Activated T-helper 2 cell treated with anti-CD3 and anti-CD28 coated beads, Interferon-gamma antibody, Interleukin-2, Interleukin-4, amounts not matched to agents 10 μg/mL and 5 μg/mL and 100 μg/mL, durations not matched to agents 14 hours and 24 hours and 36 hours (primary cell): ENCODE measurements at regions not wholly inside any gene's neighbourhood (a gene's known extent, or its start where the extent isn't known, plus 50 kb on each side); places are given as distances from the start of the nearest gene placed in this dataset.

ENCODE experiments used
- DNase-seq: peaks from one replicate; pipeline ENCODE4 v3.0.0; 2021; ENCODE audit warnings: low spot score
- H3K27ac Mint-ChIP-seq: one replicate; pipeline ENCODE4 v1.8.0; 2021; ENCODE audit warnings: mixed read lengths
- H3K27me3 Mint-ChIP-seq: one replicate; pipeline ENCODE4 v1.8.0; 2021; ENCODE audit warnings: low read depth, mixed read lengths
- H3K36me3 Mint-ChIP-seq: one replicate; pipeline ENCODE4 v1.8.0; 2021; ENCODE audit warnings: low read depth, mixed read lengths
- H3K4me1 Mint-ChIP-seq: one replicate; pipeline ENCODE4 v1.8.0; 2021; ENCODE audit warnings: low read depth, mixed read lengths
- H3K4me3 Mint-ChIP-seq: one replicate; pipeline ENCODE4 v1.8.0; 2021; ENCODE audit warnings: low read depth, mild to moderate bottlenecking, moderate library complexity, mixed read lengths
- H3K9me3 Mint-ChIP-seq: one replicate; pipeline ENCODE4 v1.8.0; 2021; ENCODE audit warnings: mixed read lengths
- intact Hi-C: fragments of 100-400 bp; cut with micrococcal nuclease; formaldehyde crosslinking; loops from one replicate; pipeline ENCODE4 v1.15.1; 2023

DNA sequence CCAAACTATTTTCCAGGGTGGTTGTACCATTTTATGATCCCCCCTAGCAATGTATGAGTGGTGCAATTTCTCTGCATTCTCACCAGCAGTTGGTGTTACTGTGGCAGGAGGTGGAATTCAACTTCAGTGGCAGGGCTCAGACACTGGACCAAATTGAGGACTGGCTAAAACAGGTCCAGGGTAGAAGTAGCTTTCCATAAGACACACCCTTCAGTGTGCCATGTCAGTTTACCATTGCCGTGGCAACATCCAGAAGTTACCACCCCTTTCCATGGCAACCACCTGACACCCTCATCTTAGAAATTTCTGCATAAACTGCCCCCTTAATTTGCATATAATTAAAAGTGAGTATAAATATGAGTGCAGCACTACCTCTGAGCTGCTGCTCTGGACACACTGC, 180.7 kb upstream of the GGTLC1 start:
- no peaks in the 10 kb centered on the region for H3K36me3 Mint-ChIP-seq
- no peaks in the 10 kb centered on the region for H3K4me1 Mint-ChIP-seq
- peaks cover 16% of the 10 kb centered on the region for H3K9me3 Mint-ChIP-seq
- no peak overlapping the region for H3K27ac Mint-ChIP-seq
- H3K27me3 Mint-ChIP-seq, result peaks cover 20% of the 10 kb centered on the region
- intact Hi-C loops, result loop anchor here (10.0 kb wide), 2 partner anchors 174 to 284 kb away; no protein-coding TSS in a partner anchor
- DNase-seq, result no peak
- H3K4me3 Mint-ChIP-seq, result no peak overlapping the region

DNA sequence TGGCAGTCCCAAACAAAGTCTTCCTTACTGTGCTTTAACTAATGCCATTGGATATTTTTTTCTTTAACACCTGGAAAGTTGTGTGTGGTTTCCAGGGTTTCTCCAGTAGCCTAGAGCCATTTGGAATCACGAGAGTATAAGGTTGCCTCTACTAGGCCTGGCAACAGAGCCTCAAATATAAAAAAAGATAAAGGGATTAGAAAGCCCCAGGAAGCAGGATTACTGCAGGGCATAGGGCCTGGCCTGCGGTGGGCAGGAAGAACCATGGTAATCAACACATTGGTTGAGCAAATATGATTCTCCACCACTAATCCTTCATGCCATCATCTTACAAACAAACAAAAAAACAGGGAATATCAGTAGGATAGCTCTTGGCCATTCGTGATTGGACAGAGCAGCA, 177.8 kb upstream of the GGTLC1 start:
- Mint-ChIP-seq H3K36me3 (no peaks in the 10 kb centered on the region), H3K4me1 (peaks cover 3% of the 10 kb centered on the region), H3K9me3 (peaks cover 1% of the 10 kb centered on the region), H3K27ac (no peak overlapping the region), H3K27me3 (peaks cover 7% of the 10 kb centered on the region), H3K4me3 (no peak overlapping the region)
- no peak for DNase-seq
- intact Hi-C loops, result loop anchor here (10.0 kb wide), 2 partner anchors 172 to 282 kb away; no protein-coding TSS in a partner anchor

DNA sequence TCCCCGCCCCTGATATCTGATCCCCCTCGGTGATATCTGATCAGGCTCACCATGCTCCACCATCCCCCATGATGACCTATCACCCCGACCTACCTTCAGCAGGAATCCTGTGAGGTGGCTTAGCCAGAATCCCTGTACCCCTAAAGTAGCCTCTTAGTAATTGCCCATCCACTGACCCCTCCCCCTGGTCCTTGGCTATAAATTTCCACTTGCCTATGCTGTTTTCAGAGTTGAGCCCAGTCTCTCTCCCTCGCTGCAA, 177.5 kb upstream of the GGTLC1 start:
- H3K4me3 Mint-ChIP-seq, result no peak overlapping the region
- no peak for DNase-seq

DNA sequence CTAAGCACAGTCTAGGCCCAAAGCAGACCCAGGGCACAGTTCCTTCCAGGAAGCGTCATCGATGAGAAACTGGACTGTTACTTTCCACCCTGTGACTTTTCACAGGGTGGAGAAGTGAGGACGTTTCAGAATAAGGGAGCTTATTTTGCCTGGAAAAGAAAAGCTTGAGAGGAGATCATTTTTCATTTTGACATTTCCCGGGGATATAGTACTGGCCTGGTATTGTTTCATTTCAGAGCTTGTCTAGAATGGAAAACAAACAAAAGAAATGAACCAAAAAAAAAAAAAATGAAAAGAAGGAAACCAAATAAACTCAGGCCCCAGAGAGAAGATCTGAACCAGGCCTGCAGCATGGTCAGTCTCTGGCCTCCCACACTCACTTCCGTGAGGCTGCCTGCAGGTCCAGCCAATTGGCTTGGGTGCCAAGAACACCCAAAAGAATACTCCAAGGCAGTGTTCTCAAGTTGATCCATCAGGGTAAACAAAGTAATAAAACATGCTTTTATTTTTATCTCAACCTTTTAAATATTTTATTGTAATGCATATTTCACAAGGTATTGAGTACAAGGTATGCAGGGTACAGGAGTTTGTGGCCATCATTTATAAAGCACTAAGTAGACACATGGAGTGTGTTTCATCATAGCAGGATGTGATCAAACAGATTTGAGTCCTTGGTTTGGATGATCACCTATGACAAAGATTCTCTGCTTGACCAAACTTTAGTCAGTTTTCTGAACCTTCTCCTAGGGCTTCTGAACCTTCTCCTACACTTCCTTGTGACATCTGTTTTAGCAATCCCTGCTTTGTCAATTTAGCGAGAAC, 176.9 kb upstream of the GGTLC1 start:
- Mint-ChIP-seq H3K4me1 (peaks cover 3% of the 10 kb centered on the region), H3K27me3 (no peaks in the 10 kb centered on the region), H3K36me3 (no peaks in the 10 kb centered on the region), H3K4me3 (no peak overlapping the region), H3K9me3 (no peaks in the 10 kb centered on the region), H3K27ac (no peak overlapping the region)
- intact Hi-C loops, result loop anchor here (10.0 kb wide), 2 partner anchors 171 to 281 kb away; no protein-coding TSS in a partner anchor
- no peak for DNase-seq

More for the DNA sequence above, 177.5 kb upstream of the GGTLC1 start:
- H3K9me3 Mint-ChIP-seq, result no peaks in the 10 kb centered on the region
- peaks cover 3% of the 10 kb centered on the region for H3K4me1 Mint-ChIP-seq
- H3K36me3 Mint-ChIP-seq, result no peaks in the 10 kb centered on the region
- intact Hi-C loops, result loop anchor here (10.0 kb wide), 2 partner anchors 171 to 281 kb away; no protein-coding TSS in a partner anchor
- H3K27me3 Mint-ChIP-seq, result peaks cover 4% of the 10 kb centered on the region
- no peak overlapping the region for H3K27ac Mint-ChIP-seq

DNA sequence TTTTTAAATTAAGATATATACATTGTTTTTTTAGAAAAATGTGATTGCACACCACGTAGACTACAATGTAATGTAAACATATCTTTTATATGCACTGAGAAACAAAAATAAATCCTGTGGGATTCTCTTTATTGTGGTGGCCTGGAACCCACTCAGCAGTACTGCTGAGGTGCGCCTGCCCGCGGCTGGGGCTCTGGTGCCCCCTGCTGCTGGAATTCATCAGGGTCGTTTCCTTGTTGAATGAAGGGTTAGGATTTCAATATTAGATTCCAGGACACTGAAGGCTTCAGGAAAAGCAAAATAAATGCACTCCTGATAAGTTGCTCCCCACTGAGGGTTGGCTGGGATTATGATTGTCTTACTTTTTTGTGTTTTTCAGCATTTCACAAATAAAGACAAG, 175.8 kb upstream of the GGTLC1 start:
- intact Hi-C loops, result loop anchor here (5.0 to 10.0 kb wide), 3 partner anchors 62 to 280 kb away; no protein-coding TSS in a partner anchor
- no peak for DNase-seq
- Mint-ChIP-seq H3K9me3 (no peaks in the 10 kb centered on the region), H3K36me3 (no peaks in the 10 kb centered on the region), H3K27ac (no peak overlapping the region), H3K27me3 (no peaks in the 10 kb centered on the region), H3K4me3 (no peak overlapping the region), H3K4me1 (peaks cover 3% of the 10 kb centered on the region)

DNA sequence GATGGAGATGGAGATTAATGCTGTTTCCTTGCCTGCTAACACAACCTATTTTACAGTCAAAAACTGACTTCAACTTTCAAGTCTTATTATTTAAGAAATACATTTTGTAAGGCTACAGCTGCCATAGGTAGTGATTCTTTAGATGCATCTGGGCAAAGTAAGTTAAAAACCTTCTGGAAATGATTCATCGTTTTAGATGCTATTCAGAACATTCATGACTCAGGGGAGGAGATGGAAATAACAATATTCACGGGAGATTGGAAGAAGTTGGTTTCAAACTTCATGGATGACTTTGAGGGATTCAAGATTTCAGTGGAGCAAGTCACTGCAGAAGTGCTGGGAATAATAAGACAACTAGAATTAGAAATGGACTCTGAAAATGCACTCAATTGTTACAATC, 174.9 kb upstream of the GGTLC1 start:
- Mint-ChIP-seq H3K4me3 (no peak overlapping the region), H3K4me1 (peaks cover 3% of the 10 kb centered on the region), H3K9me3 (no peaks in the 10 kb centered on the region), H3K27me3 (no peaks in the 10 kb centered on the region), H3K36me3 (no peaks in the 10 kb centered on the region), H3K27ac (no peak overlapping the region)
- DNase-seq, result no peak
- intact Hi-C loops, result loop anchor here (5.0 to 10.0 kb wide), 3 partner anchors 61 to 279 kb away; no protein-coding TSS in a partner anchor

DNA sequence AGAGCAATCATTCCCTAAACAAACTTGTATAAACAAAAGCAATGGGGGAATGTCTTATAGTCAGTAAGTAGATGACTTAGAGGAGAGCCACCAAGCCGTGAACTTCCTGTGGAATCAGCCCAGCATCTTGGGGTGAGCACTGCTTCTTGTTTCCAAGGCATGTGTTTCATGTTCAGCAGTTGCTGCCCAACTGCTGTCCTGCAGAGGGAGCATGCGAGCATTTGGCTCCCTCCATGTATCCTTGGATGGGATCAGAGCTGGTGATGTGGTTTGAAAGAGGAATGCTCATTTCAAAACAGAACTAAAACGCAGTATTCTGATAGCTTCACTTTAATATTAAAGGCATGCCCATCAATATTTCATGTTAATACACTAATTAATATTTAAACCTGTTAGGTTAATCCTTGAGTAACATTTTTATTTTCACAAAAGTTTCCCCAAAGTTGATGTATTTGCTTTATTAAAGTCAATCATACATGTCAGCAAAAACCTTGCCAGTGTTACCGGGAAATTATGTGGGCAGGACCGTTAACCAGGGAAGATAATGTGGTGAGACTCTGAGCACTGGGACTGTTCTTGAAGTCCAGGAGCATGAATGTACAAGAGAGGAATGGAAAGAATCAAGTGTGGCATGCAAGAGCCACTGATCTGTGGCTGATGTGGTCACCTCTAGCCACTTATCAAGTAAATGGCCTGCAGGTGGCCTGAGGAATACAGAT, 172.1 kb upstream of the GGTLC1 start:
- intact Hi-C loops, result loop anchor here (5.0 to 10.0 kb wide), 3 partner anchors 58 to 276 kb away; no protein-coding TSS in a partner anchor
- Mint-ChIP-seq H3K27me3 (no peaks in the 10 kb centered on the region), H3K27ac (no peak overlapping the region), H3K9me3 (no peaks in the 10 kb centered on the region), H3K36me3 (no peaks in the 10 kb centered on the region), H3K4me1 (peaks cover 9% of the 10 kb centered on the region), H3K4me3 (no peak overlapping the region)
- no peak for DNase-seq

DNA sequence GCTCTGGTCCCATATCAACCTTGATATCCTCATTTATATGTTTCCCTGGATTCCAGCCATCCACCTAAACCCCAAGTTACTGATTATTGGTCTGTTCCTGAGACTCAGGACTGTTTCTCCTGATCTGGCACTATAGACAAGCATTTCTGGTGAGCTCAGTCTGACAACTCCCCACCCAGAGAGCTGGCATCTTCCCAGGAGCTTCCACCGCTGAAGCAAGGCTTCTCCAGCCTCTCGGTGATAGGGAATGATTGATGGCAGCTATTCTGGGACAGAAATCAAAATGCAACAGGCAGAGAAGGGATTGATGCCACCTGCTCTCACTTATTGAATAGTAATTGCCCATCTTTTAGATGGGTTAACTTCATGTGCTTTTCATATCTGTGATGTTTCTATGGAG, 169.7 kb upstream of the GGTLC1 start:
- no peaks in the 10 kb centered on the region for H3K9me3 Mint-ChIP-seq
- H3K4me1 Mint-ChIP-seq, result peaks cover 6% of the 10 kb centered on the region
- H3K4me3 Mint-ChIP-seq, result no peak overlapping the region
- intact Hi-C loops, result no loop called here
- no peak overlapping the region for H3K27ac Mint-ChIP-seq
- no peaks in the 10 kb centered on the region for H3K36me3 Mint-ChIP-seq
- peaks cover 8% of the 10 kb centered on the region for H3K27me3 Mint-ChIP-seq
- no peak for DNase-seq

DNA sequence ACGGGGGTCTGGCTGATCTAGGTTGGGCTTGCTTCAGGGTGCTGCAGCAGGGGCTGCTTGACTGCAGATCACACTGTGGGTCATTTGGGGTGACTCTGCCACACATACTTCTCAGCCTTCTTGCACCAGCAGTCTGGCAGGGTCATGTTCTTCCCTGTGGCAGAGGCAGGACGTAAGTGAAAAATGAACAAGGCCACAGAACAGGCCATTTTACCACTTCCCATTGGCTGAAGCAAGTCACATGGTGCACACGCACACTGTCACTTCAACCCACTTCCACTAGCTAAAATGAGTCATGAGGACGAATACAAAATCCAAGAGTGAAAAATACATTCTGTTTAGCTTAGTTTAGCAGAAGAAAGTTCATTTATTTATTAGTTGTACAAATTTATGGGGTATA, 168.6 kb upstream of the GGTLC1 start:
- no peak for DNase-seq
- peaks cover 6% of the 10 kb centered on the region for H3K4me1 Mint-ChIP-seq
- intact Hi-C loops, result no loop called here
- H3K4me3 Mint-ChIP-seq, result no peak overlapping the region
- no peak overlapping the region for H3K27ac Mint-ChIP-seq
- H3K9me3 Mint-ChIP-seq, result no peaks in the 10 kb centered on the region
- H3K36me3 Mint-ChIP-seq, result no peaks in the 10 kb centered on the region
- H3K27me3 Mint-ChIP-seq, result peaks cover 8% of the 10 kb centered on the region

DNA sequence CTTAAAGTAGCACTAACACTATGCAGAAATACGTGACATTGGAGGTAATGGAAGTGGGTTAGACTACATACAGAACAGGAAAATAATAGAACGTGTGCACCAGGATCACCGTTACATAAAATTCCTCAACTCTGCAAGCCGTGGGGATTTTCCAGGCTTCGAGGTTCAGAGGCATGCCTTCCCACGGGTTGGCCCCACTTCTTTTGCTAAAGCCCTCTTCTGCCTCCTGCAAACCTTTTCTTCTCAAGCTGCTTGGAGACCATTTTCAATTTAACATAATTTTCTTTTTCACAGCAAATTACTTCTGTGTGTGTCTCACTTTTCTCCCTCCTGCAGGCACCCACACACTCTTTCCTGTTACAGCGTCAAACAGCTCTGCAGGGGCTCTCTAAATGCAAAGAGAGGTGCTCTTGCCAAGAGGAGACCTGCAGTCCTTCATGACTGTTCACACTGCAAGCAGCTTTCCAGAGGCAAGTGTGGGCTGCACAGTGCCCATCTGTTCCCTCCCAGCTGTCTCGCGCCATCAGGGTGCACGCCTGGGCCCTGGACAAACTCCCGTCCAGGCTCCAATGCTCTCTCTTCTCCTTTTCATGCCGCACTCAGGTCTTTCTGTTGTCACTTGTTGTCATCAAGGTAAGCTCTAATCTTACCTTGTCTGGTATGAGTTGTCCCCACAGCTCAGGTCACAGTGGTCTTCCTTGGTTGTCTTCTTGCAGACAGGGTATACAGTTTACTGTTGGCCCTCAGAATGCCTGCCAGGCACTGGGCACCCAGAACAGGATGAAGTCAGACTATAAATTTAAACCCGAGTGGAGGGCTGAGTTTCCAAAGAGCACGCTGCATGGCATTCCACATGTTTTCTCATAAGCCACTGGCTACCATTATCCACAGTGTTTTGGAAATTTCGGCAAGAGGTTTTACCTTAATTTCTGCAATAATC, 164.8 kb upstream of the GGTLC1 start:
- peaks cover 11% of the 10 kb centered on the region for H3K4me1 Mint-ChIP-seq
- peaks cover 8% of the 10 kb centered on the region for H3K27me3 Mint-ChIP-seq
- DNase-seq, result no peak
- H3K36me3 Mint-ChIP-seq, result no peaks in the 10 kb centered on the region
- intact Hi-C loops, result no loop called here
- H3K9me3 Mint-ChIP-seq, result no peaks in the 10 kb centered on the region
- H3K4me3 Mint-ChIP-seq, result no peak overlapping the region
- H3K27ac Mint-ChIP-seq, result no peak overlapping the region

DNA sequence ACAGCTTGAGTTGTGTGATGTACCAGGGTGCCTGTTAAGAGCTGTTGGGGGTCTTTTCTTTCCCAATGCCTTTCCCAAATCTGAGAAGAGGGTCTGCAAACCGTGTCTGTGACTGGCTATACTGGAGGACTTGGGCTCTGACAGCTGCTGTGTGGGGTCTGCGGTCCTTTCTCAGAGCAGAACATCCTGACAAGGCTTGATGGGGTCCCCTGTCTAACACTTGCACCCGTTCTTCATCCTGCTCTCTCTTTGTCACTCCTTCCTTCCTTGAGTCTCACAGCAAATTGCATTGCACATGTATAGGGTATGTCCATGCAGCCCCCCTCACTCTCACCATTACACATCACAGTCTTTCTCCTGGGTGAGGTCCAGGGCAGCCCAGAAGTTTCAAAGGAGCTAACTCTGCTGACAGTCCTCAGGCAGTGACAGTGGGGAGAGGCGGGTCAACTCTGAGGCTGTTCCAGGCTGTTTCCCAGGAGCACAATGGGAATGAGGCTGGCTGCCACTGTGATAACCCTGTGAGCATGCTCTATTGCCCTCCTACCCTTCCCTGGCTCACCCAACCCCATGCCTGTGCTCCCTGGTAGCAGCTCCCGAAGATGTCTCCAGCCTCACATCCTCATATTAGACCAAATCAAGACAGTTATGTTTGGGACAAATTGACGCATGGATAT, 163.2 kb upstream of the GGTLC1 start:
- DNase-seq, result no peak
- Mint-ChIP-seq H3K27me3 (peaks cover 8% of the 10 kb centered on the region), H3K36me3 (no peaks in the 10 kb centered on the region), H3K4me1 (peaks cover 16% of the 10 kb centered on the region), H3K4me3 (no peak overlapping the region), H3K9me3 (no peaks in the 10 kb centered on the region), H3K27ac (no peak overlapping the region)
- intact Hi-C loops, result no loop called here

DNA sequence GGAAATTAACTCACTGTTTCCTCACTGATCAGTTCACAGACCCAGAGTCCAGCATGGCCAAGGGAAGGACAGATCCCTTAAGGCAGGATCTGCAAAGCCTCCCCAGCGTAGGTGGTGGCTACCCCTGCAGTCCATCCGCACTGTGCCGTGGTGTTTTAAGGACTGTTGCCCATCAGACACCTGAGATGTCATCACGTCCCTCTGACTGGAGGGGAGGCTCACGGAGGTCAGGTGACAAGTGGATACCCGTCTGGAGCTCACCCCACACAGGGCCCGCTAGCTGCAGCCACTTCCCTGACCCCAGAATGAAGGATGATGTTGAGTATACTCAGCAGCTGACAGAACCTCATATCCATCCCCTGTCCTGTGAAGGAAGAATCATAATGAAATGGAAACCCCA, 161.8 kb upstream of the GGTLC1 start:
- no peaks in the 10 kb centered on the region for H3K9me3 Mint-ChIP-seq
- intact Hi-C loops, result no loop called here
- no peak overlapping the region for H3K4me3 Mint-ChIP-seq
- DNase-seq, result no peak
- peaks cover 8% of the 10 kb centered on the region for H3K27me3 Mint-ChIP-seq
- H3K27ac Mint-ChIP-seq, result no peak overlapping the region
- H3K36me3 Mint-ChIP-seq, result no peaks in the 10 kb centered on the region
- peaks cover 14% of the 10 kb centered on the region for H3K4me1 Mint-ChIP-seq
